ENCODE measurements at regions not wholly inside any gene's neighbourhood (a gene's known extent, or its start where the extent isn't known, plus 50 kb on each side); places are given as distances from the start of the nearest gene placed in this dataset.
"Not testable (repeated sequence)": the region's sequence is repeated elsewhere in the genome, so short reads cannot be mapped to it uniquely, and the experiment has no call there.

DNA sequence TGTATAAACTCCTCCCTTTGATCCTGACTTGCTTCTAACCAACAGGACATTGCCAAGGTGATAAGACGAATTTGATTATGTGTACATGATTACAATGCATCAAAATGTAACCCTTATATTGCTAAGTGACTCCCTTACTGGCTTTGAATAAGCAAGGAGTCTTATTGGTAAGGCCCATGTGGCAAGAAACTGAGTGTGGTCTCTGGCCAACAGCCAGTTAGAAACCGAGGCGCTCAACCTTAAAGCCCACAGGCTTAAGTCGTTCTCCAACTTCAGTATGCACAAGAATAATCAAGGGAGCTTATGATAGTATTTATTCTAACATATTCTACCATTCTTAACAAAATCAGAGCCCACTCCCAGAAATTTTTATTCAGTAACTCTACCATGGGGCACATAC, 374.2 kb upstream of the F9 start:
- Histone ChIP-seq H3K9me3 (no peaks in the 10 kb centered on the region), H3K27me3 (no peaks in the 10 kb centered on the region), H3K27ac (no peak overlapping the region), H3K4me3 (no peak overlapping the region), H3K4me1 (no peaks in the 10 kb centered on the region), H3K36me3 (no peaks in the 10 kb centered on the region)
- TF ChIP-seq POLR2A (IDR thresholded peaks at IDR 0.05), result no peak
- TF ChIP-seq, protein P1, sequence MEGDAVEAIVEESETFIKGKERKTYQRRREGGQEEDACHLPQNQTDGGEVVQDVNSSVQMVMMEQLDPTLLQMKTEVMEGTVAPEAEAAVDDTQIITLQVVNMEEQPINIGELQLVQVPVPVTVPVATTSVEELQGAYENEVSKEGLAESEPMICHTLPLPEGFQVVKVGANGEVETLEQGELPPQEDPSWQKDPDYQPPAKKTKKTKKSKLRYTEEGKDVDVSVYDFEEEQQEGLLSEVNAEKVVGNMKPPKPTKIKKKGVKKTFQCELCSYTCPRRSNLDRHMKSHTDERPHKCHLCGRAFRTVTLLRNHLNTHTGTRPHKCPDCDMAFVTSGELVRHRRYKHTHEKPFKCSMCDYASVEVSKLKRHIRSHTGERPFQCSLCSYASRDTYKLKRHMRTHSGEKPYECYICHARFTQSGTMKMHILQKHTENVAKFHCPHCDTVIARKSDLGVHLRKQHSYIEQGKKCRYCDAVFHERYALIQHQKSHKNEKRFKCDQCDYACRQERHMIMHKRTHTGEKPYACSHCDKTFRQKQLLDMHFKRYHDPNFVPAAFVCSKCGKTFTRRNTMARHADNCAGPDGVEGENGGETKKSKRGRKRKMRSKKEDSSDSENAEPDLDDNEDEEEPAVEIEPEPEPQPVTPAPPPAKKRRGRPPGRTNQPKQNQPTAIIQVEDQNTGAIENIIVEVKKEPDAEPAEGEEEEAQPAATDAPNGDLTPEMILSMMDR (IDR thresholded peaks at IDR 0.05), result no peak
- no peak for DNase-seq
- intact Hi-C loops (cut with DNase I; ENCODE audit: low total_unique reads), result no loop called here

DNA sequence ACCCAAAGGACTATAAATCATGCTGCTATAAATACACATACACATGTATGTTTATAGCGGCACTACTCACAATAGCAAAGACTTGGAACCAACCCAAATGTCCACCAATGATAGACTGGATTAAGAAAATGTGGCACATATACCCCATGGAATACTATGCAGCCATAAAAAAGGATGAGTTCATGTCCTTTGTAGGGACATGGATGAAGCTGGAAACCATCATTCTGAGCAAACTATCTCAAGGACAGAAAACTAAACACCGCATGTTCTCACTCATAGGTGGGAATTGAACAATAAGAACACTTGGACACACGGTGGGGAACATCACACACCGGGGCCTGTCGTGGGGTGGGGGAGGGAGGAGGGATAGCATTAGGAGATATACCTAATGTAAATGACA, 383.9 kb upstream of the F9 start:
- DNase-seq, H3K4me1 ChIP-seq: not testable (repeated sequence)

DNA sequence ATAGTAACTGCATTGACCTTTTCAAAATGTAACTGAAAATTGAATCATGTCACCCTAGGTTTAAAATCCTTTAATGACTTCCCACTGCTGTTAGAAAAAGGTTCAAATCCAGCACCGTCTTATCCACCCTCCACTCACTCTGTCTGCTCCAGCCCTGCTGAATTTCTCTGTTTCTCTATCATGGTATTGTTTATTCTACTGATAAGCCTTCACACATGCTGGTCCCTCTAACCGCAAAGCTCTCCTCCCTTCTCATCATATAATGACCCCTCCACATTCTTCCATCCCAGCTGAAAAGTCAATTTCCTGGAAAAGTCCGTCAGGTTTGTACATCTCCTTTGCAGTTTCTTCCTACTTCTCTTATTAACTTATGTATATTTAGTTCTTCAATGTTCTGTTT, 389.2 kb upstream of the F9 start:
- H3K9me3 ChIP-seq, result no peaks in the 10 kb centered on the region
- intact Hi-C loops (cut with DNase I; ENCODE audit: low total_unique reads), result no loop called here
- TF ChIP-seq, protein P1 (IDR thresholded peaks at IDR 0.05), result no peak
- TF ChIP-seq POLR2A (IDR thresholded peaks at IDR 0.05), result no peak
- H3K27ac ChIP-seq, result no peak overlapping the region
- H3K4me3 ChIP-seq, result no peak overlapping the region
- no peak for DNase-seq
- no peaks in the 10 kb centered on the region for H3K27me3 ChIP-seq
- no peaks in the 10 kb centered on the region for H3K36me3 ChIP-seq
- H3K4me1 ChIP-seq, result no peaks in the 10 kb centered on the region

More for the DNA sequence above, 383.9 kb upstream of the F9 start:
- intact Hi-C loops (cut with DNase I; ENCODE audit: low total_unique reads); H3K4me3 ChIP-seq; H3K9me3 ChIP-seq; H3K27ac ChIP-seq; H3K27me3 ChIP-seq; H3K36me3 ChIP-seq: not testable (repeated sequence)

DNA sequence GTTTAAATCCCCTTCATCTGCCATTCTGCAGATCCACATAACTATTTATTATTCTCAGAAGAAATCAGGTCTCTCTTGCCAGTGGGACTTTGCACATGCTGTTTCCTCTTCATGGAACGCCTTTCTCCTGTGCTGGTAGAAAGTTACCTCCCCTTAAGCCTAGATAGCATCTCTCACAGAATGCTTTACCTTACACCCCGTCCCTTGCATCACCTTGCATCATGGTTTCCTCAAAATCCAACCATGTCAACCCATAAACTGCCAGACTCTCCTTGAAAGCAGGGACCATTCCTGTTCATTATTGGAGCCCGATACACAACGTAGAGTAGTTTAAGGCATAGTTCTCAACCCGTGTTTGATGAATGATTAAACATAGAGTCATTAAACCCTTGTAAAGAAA, 396.2 kb upstream of the F9 start:
- no peak overlapping the region for H3K4me3 ChIP-seq
- H3K36me3 ChIP-seq, result no peaks in the 10 kb centered on the region
- TF ChIP-seq, protein P1 (IDR thresholded peaks at IDR 0.05), result no peak
- no peak for TF ChIP-seq POLR2A (IDR thresholded peaks at IDR 0.05)
- no peak overlapping the region for H3K27ac ChIP-seq
- H3K27me3 ChIP-seq, result peaks cover 0 to 2% of the 10 kb centered on the region in 2 donors
- DNase-seq, result no peak
- H3K4me1 ChIP-seq, result no peaks in the 10 kb centered on the region
- intact Hi-C loops (cut with DNase I; ENCODE audit: low total_unique reads), result no loop called here
- no peaks in the 10 kb centered on the region for H3K9me3 ChIP-seq

DNA sequence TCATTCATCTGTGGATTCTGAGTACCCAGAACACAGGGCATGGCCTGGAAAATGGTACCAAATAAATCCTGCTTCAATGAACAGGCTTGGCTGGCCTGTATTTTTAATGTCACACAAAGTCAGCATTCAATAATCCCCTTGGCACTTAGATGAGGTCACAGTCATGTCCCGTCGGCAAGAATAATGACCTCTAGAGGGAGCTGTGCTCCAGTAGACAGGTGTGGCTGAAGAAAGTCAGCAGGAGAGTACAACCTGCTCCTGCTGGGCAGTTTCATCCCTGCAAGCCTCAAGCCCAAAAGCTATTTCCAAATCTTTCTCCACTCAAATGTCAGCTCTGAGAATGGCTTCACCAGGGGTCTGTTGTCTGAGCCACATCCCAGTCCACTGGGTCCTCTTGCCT, 404.0 kb upstream of the F9 start:
- intact Hi-C loops (cut with DNase I; ENCODE audit: low total_unique reads), result no loop called here
- DNase-seq, result no peak

More for the DNA sequence above, 404.0 kb upstream of the F9 start:
- Histone ChIP-seq H3K9me3 (no peaks in the 10 kb centered on the region), H3K27ac (no peak overlapping the region), H3K4me1 (no peaks in the 10 kb centered on the region), H3K36me3 (no peaks in the 10 kb centered on the region), H3K4me3 (no peak overlapping the region), H3K27me3 (peaks cover 0 to 2% of the 10 kb centered on the region in 2 donors)
- TF ChIP-seq, protein P1 (IDR thresholded peaks at IDR 0.05), result peak in 1 of 4 experiments; percentile 11
- no peak for TF ChIP-seq POLR2A (IDR thresholded peaks at IDR 0.05)
